HG02610 (cell line): ENCODE measurements at regions not wholly inside any gene's neighbourhood (a gene's known extent, or its start where the extent isn't known, plus 50 kb on each side); places are given as distances from the start of the nearest gene placed in this dataset.
"Not testable (repeated sequence)": the region's sequence is repeated elsewhere in the genome, so short reads cannot be mapped to it uniquely, and the experiment has no call there.

Experiments used
- ATAC-seq: cut with Tn5 transposase; IDR thresholded peaks from one replicate; pipeline ENCODE4 v1.9.1; 2021; ENCODE audit warnings: mild to moderate bottlenecking, moderate library complexity; ENCODE audit not compliant: unreplicated experiment

- ATAC-seq: no peak
Measured at GRCh38 chr9:90107726-90108655, 503.2 kb downstream of the GADD45G start.

GRCh38 chr9:90112788-90113187, 508.0 kb downstream of the GADD45G start:
- ATAC-seq: no peak

- ATAC-seq: no peak
Measured at GRCh38 chr9:90114641-90115425, 510.0 kb downstream of the GADD45G start.

GRCh38 chr9:90121762-90122161, 517.0 kb downstream of the GADD45G start:
- ATAC-seq: no peak

GRCh38 chr9:90124961-90125360, 517.7 kb downstream of the DIRAS2 start:
- no peak for ATAC-seq

GRCh38 chr9:90127923-90128322, 514.7 kb downstream of the DIRAS2 start:
- ATAC-seq: no peak

GRCh38 chr9:90128587-90129190, 513.9 kb downstream of the DIRAS2 start:
- ATAC-seq: no peak

GRCh38 chr9:90129446-90129845, 513.2 kb downstream of the DIRAS2 start:
- no peak for ATAC-seq

GRCh38 chr9:90131568-90131967, 511.1 kb downstream of the DIRAS2 start:
- ATAC-seq: no peak

- no peak for ATAC-seq
Measured at GRCh38 chr9:90132866-90133265, 509.8 kb downstream of the DIRAS2 start.

GRCh38 chr9:90137801-90138200, 504.8 kb downstream of the DIRAS2 start:
- ATAC-seq: no peak

GRCh38 chr9:90140131-90140818, 502.3 kb downstream of the DIRAS2 start:
- ATAC-seq: no peak

GRCh38 chr9:90141723-90142122, 500.9 kb downstream of the DIRAS2 start:
- ATAC-seq: no peak

- ATAC-seq: no peak
Measured at GRCh38 chr9:90142580-90142979, 500.0 kb downstream of the DIRAS2 start.

- no peak for ATAC-seq
Measured at GRCh38 chr9:90147426-90147825, 495.2 kb downstream of the DIRAS2 start.

- ATAC-seq: no peak
Measured at GRCh38 chr9:90156318-90156717, 486.3 kb downstream of the DIRAS2 start.

GRCh38 chr9:90162326-90162725, 480.3 kb downstream of the DIRAS2 start:
- ATAC-seq: no peak

- ATAC-seq: no peak
Measured at GRCh38 chr9:90162819-90163218, 479.8 kb downstream of the DIRAS2 start.

- no peak for ATAC-seq
Measured at GRCh38 chr9:90165281-90165680, 477.3 kb downstream of the DIRAS2 start.

GRCh38 chr9:90166374-90166773, 476.2 kb downstream of the DIRAS2 start:
- not testable (repeated sequence) for ATAC-seq

- ATAC-seq: no peak
Measured at GRCh38 chr9:90167914-90168313, 474.7 kb downstream of the DIRAS2 start.
